GM12872 (cell line): ENCODE measurements at regions not wholly inside any gene's neighbourhood (a gene's known extent, or its start where the extent isn't known, plus 50 kb on each side); places are given as distances from the start of the nearest gene placed in this dataset.

Experiments used
- TF ChIP-seq, protein P1 (sequence below): IDR thresholded peaks from 3 replicates; pipeline ENCODE4 v1.5.1; 2011; ENCODE audit warnings: low read depth, mild to moderate bottlenecking, low read length, moderate library complexity; ENCODE audit not compliant: insufficient read depth

DNA sequence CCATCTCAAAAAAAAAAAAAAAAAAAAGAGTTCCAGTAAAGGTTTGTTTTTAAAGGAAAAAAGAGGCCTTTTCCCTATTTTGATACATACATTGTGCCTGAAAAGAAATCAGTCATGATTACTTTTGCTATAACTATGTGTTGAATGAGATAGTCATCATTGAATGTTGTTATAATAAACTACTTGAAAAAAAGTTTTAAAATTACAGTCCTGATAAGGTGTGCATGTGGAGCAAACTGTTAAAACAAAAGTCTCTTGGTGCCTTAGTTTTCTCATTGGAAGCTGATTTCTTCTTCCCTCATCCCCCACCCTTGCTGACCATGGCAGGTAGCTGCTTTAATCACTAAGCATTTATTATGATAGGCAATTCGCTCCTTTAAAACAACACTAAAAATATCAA lies 172.3 kb upstream of the TBCA start:
- TF ChIP-seq, protein P1, sequence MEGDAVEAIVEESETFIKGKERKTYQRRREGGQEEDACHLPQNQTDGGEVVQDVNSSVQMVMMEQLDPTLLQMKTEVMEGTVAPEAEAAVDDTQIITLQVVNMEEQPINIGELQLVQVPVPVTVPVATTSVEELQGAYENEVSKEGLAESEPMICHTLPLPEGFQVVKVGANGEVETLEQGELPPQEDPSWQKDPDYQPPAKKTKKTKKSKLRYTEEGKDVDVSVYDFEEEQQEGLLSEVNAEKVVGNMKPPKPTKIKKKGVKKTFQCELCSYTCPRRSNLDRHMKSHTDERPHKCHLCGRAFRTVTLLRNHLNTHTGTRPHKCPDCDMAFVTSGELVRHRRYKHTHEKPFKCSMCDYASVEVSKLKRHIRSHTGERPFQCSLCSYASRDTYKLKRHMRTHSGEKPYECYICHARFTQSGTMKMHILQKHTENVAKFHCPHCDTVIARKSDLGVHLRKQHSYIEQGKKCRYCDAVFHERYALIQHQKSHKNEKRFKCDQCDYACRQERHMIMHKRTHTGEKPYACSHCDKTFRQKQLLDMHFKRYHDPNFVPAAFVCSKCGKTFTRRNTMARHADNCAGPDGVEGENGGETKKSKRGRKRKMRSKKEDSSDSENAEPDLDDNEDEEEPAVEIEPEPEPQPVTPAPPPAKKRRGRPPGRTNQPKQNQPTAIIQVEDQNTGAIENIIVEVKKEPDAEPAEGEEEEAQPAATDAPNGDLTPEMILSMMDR, result no peak

DNA sequence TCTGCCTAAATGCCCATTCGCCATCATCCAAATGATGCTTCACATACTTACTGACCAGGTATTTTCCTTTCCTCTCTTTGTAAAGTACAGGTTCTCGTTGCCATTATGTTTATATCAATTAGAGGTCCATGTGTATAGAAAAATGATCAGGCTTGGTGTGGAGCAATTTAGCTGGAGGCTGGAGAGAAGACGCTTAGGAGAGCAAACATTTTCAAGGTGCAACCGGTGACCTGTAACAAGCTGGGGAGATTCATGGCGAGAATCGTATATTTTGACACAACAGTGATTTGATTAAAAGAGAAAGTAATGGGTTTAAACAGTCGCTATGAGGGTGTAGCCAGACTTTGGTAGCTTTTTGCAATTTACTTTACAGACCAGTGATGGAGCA lies 170.9 kb upstream of the TBCA start:
- TF ChIP-seq, protein P1, result no peak

DNA sequence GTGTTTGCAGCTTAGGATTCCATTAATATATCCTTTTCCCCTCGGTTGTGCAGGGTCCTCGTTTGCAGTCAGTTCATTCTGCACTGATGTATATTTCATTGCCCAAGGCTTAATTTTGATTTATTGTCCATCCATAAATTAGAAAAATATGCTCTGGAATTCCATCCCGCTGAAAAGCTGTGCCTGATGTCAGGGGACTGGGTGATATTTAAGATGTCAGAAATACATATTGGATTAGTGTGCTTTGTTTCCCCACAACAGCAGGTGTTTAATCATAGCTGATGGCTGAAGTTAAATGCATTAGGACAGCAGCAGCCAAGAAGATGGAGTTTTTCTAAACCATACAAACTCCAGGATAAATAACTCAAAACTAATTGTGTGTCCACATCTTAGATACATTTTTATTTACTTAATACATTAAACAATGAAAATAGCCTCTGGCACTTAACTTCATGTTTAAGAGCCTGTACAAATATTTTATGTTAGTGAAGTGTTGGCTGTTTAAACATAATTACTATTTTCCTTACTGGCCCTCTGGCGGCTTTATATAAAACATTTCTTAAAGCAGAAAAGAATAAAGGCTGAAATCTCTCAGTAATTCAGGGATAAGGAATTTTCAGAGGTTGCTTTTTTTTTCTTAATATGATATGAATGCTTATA lies 170.4 kb upstream of the TBCA start:
- TF ChIP-seq, protein P1, result no peak

DNA sequence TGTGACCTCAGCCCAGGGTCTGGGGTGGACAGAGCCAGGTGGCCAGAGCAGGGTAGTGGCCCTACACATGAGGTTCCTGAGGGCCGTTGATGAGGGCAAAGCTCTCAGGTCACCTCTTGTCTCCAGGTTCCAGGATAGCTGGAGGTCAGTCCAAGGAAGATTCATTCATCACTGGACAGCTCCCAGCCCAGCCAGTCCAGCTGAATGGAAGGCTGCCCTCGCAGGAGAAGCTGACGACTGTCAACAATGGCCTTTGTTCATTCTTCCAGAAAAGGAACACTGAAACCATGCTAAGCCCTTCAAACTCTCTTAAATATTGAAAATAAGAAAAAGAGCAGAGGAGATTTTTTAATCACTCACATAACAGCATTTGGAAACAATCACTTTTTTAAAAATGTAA lies 169.7 kb upstream of the TBCA start:
- TF ChIP-seq, protein P1, result no peak

DNA sequence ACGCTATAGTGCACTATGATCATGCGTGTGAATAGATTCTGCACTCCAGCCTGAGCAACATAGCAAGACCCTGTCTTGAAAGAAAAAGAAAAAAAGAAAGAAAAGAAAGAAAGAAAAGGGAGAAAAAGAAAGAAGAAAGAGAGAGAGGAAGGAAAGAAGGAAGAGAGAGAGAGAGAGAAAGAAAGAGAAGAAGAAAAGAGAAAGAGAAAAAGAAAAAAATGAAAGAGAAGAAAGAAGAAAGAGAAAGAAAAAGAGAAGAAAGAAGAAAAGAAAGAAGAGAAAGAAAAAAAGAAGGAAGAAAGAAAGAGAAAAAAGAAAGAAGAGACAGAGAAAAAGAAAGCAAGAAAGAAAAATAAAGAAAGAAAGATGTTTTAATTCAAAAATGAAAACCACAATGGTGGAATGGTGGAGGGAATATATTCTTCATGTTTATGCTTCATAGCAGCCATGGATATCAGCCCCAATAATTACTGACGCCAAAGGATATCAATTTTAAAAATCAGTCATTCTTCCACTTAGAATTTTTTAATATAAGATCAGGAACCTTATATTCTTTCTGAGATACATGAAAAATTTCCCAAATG lies 168.7 kb upstream of the TBCA start:
- TF ChIP-seq, protein P1, result no peak

DNA sequence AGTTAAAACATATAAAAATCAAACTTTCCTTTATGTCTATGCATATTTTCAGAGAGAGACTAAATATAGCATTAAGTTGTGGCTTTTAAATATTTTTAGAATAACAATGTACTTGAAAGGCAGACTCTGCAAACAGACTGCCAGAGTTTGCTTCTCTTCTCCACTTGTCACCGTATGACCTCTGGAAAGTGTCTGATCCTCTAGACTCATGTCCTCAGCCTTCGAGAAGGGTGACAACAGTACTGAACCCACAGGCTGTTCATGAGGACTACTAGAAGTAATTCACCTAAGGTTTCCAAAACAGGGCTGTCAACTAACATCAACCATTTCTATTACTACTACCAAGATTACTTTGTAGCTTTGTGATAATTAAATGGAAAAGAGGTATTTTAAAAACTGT lies 167.7 kb upstream of the TBCA start:
- TF ChIP-seq, protein P1, result no peak

DNA sequence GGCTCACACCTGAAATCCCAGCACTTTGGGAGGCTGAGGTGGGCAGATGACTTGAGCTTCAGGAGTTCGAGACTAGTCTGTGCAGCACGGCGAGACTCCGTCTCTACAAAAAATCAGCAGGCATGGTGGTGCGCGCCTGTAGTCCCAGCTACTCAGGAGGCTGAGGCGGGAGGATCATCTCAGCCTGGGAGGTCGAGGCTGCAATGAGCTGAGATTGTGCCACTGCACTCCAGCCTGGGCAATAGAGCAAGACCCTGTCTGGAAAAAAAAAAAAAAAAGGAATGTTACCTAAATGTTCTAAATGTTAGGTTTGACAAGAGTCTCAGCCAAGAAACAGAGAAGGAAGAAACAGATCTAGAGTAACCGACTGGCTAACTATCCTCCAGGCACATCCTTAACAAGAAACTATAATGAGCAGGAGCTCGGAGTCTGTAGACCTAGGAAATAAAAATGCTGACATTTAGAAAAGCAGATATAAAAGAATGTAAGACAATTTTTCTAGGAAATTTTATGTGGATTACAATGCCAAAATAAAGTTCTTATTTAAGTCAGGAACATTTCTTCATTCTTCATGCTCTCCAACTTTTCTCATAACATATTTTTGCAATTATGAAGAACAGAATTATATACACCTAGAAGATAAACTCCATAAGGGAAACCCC lies 166.6 kb upstream of the TBCA start:
- TF ChIP-seq, protein P1, result no peak
